Astrocyte (in vitro differentiated cells and primary cell): ENCODE measurements at regions not wholly inside any gene's neighbourhood (a gene's known extent, or its start where the extent isn't known, plus 50 kb on each side); places are given as distances from the start of the nearest gene placed in this dataset.

Experiments
- EZH2 ChIP-seq: IDR thresholded peaks from 2 replicates; pipeline ENCODE4 v1.6.1; 2012; ENCODE audit warnings: mild to moderate bottlenecking, low read length, inconsistent platforms; ENCODE audit not compliant: insufficient read depth
- TF ChIP-seq, protein P1 (sequence below): IDR thresholded peaks from 2 replicates; pipeline ENCODE4 v1.5.1; 2011; ENCODE audit warnings: low read depth, mild to moderate bottlenecking, inconsistent platforms, low read length, moderate library complexity; ENCODE audit not compliant: insufficient read depth

DNA sequence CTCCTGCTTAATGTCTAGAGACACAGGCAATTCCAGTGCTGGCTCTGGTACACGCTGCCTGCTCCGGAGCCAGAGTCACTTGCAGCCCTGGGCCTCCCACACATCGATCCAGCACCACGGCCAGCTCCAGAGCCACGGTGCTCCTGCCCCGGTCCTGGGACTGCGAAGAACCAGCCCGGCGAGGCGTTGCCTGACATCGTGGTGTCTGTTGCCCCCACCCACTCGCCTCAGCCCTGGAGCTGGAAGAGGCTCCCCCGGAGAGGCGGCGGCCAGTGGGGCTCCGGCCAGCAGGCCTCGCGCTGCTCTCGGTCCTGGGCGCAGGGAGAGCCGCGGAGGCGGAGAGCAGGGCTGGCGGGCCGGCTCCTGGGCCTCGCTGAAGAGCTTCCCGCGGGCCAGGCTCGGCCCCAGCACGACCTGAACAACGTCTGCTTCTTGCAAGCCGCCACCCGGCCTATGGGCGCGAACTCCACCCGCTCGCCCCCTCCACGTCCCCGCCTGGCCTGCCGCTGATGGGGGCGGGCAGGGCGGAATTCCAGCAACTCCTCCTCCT is 364.8 kb downstream of the CEP170 start:
- TF ChIP-seq, protein P1, sequence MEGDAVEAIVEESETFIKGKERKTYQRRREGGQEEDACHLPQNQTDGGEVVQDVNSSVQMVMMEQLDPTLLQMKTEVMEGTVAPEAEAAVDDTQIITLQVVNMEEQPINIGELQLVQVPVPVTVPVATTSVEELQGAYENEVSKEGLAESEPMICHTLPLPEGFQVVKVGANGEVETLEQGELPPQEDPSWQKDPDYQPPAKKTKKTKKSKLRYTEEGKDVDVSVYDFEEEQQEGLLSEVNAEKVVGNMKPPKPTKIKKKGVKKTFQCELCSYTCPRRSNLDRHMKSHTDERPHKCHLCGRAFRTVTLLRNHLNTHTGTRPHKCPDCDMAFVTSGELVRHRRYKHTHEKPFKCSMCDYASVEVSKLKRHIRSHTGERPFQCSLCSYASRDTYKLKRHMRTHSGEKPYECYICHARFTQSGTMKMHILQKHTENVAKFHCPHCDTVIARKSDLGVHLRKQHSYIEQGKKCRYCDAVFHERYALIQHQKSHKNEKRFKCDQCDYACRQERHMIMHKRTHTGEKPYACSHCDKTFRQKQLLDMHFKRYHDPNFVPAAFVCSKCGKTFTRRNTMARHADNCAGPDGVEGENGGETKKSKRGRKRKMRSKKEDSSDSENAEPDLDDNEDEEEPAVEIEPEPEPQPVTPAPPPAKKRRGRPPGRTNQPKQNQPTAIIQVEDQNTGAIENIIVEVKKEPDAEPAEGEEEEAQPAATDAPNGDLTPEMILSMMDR = no peak
- TF ChIP-seq EZH2 = no peak
